CD14-positive monocyte (primary cell): ENCODE measurements at regions not wholly inside any gene's neighbourhood (a gene's known extent, or its start where the extent isn't known, plus 50 kb on each side); places are given as distances from the start of the nearest gene placed in this dataset.

Source experiments
- DNase-seq, 3 donors: peaks; one replicate each; pipeline ENCODE4 v3.0.0-alpha.2; 2011 to 2022
- H2AFZ ChIP-seq: 2 replicates; pipeline ENCODE4 v1.6.0; 2012; ENCODE audit warnings: mild to moderate bottlenecking, low read depth, low read length, inconsistent platforms; ENCODE audit not compliant: insufficient read depth, poor library complexity, severe bottlenecking
- H3K27ac ChIP-seq, 2 donors: 1 replicate in 1 of 2; 2 replicates in 1 of 2; pipeline ENCODE4 v1.5.1; 2012 to 2013; ENCODE audit warnings: low read length in 2 of 2, control low read depth in 1 of 2, inconsistent platforms in 1 of 2, low read depth in 1 of 2, mild to moderate bottlenecking in 1 of 2
- H3K27me3 ChIP-seq, 2 donors: one replicate each; pipeline versions ENCODE4 v1.6.0 to v1.6.1; 2011 to 2013; ENCODE audit warnings: low read length in 2 of 2; ENCODE audit not compliant: control insufficient read depth in 2 of 2, insufficient read depth in 2 of 2
- H3K36me3 ChIP-seq, 2 donors: replicated peaks in 1 of 2; 1 replicate in 1 of 2; 2 replicates in 1 of 2; pipeline versions ENCODE4 v1.5.1 to v1.6.1; 2012 to 2013; ENCODE audit warnings: low read length in 2 of 2, control low read depth in 1 of 2, inconsistent platforms in 1 of 2, mild to moderate bottlenecking in 1 of 2; ENCODE audit not compliant: insufficient read depth in 2 of 2, control insufficient read depth in 1 of 2
- H3K4me1 ChIP-seq, 2 donors: 1 replicate in 1 of 2; 2 replicates in 1 of 2; pipeline versions ENCODE4 v1.5.1 to v1.6.1; 2012 to 2013; ENCODE audit warnings: low read length in 2 of 2, control low read depth in 1 of 2, inconsistent platforms in 1 of 2, mild to moderate bottlenecking in 1 of 2, moderate library complexity in 1 of 2; ENCODE audit not compliant: insufficient read depth in 2 of 2, control insufficient read depth in 1 of 2
- H3K4me2 ChIP-seq: replicated peaks from 2 replicates; pipeline ENCODE3; 2012; ENCODE audit warnings: low read length, moderate library complexity, mild to moderate bottlenecking; ENCODE audit not compliant: poor library complexity, severe bottlenecking; ENCODE audit errors: extremely low read depth
- H3K4me3 ChIP-seq, 3 experiments: fragments of 200-600 bp in 1 of 3; sonication (generic) in 1 of 3; replicated peaks in 1 of 3; 1 replicate in 2 of 3; 2 replicates in 1 of 3; pipeline ENCODE4 v1.5.1; 2011 to 2013; ENCODE audit warnings: low read length in 3 of 3, mild to moderate bottlenecking in 3 of 3, control low read depth in 2 of 3, low read depth in 2 of 3, inconsistent platforms in 1 of 3, moderate library complexity in 1 of 3
- H3K79me2 ChIP-seq: 2 replicates; pipeline ENCODE4 v1.6.0; 2012; ENCODE audit warnings: mild to moderate bottlenecking, control low read depth, inconsistent platforms, low read length, moderate library complexity; ENCODE audit not compliant: insufficient read depth
- H3K9ac ChIP-seq: 2 replicates; pipeline ENCODE4 v1.6.0; 2017; ENCODE audit warnings: low read length, mild to moderate bottlenecking; ENCODE audit not compliant: insufficient read depth, poor library complexity, severe bottlenecking
- H3K9me3 ChIP-seq, 2 donors: replicated peaks in 1 of 2; 1 replicate in 1 of 2; 2 replicates in 1 of 2; pipeline versions ENCODE4 v1.5.1 to v1.6.1; 2012 to 2013; ENCODE audit warnings: low read length in 2 of 2, control low read depth in 1 of 2; ENCODE audit not compliant: control insufficient read depth in 1 of 2, insufficient read depth in 1 of 2
- H4K20me1 ChIP-seq: 2 replicates; pipeline ENCODE4 v1.6.0; 2012; ENCODE audit warnings: mild to moderate bottlenecking, low read length, control low read depth, moderate library complexity; ENCODE audit not compliant: insufficient read depth
- H3K27ac Mint-ChIP-seq, 7 donors: one replicate each; pipeline ENCODE4 v1.8.0; 2020; ENCODE audit warnings: mild to moderate bottlenecking in 7 of 7, mixed read lengths in 7 of 7, moderate library complexity in 6 of 7, inconsistent platforms in 2 of 7
- H3K27me3 Mint-ChIP-seq, 3 donors: one replicate each; pipeline ENCODE4 v1.8.0; 2021 to 2022; ENCODE audit warnings: low read depth in 3 of 3, mild to moderate bottlenecking in 3 of 3, mixed read lengths in 3 of 3, moderate library complexity in 3 of 3, inconsistent platforms in 1 of 3
- H3K36me3 Mint-ChIP-seq, 2 donors: one replicate each; pipeline ENCODE4 v1.8.0; 2020; ENCODE audit warnings: mixed read lengths in 2 of 2, inconsistent platforms in 1 of 2, mild to moderate bottlenecking in 1 of 2
- H3K4me1 Mint-ChIP-seq: one replicate; pipeline ENCODE4 v1.8.0; 2020; ENCODE audit warnings: mild to moderate bottlenecking, mixed read lengths
- H3K4me3 Mint-ChIP-seq, 2 donors: one replicate each; pipeline ENCODE4 v1.8.0; 2020; ENCODE audit warnings: mild to moderate bottlenecking in 2 of 2, mixed read lengths in 2 of 2, moderate library complexity in 1 of 2
- H3K9me3 Mint-ChIP-seq, 7 donors: one replicate each; pipeline ENCODE4 v1.8.0; 2020 to 2022; ENCODE audit warnings: mixed read lengths in 7 of 7, mild to moderate bottlenecking in 6 of 7, moderate library complexity in 6 of 7, inconsistent platforms in 2 of 7
- WGBS: methylation state at CpG from one replicate; pipeline ENCODE4 v1.1.5; 2013; ENCODE audit warnings: missing lambda C conversion rate; ENCODE audit not compliant: insufficient coverage; 5-methylcytosine and 5-hydroxymethylcytosine counted together
- intact Hi-C, 2 donors: fragments of 100-400 bp; cut with micrococcal nuclease; formaldehyde crosslinking; loops; one replicate each; pipeline versions ENCODE4 v1.15.0 to v1.15.1; 2023
- TF ChIP-seq, protein P1 (sequence below): fragments of 200-600 bp; IDR thresholded peaks from one replicate; pipeline ENCODE4 v1.8.0; 2022; ENCODE audit warnings: antibody characterized with exemption, mild to moderate bottlenecking

DNA sequence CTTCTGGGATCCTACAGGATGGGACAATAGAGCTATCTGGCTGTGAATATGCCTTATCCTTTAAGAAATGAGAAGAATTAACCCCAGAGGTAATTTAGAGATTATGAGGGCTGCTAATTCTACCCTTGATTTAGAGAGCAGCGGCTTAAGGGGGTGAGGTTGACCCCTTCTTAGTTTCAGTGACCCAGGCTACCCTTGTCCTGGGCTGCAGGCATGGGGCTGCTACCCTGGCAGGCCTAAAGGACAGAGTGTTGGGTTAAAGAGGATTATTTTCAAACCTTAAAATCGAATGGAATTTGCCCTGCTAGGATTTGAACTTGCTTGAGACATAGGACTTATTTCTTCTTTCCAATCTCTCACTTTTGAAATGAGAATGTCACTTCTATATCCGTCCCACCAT lies 1343.4 kb downstream of the HACE1 start:
- no peaks in the 10 kb centered on the region for H3K27me3 ChIP-seq
- H3K4me2 ChIP-seq: no peak overlapping the region
- no peak overlapping the region for H3K4me3 ChIP-seq
- H2AFZ ChIP-seq: no peak overlapping the region
- no peak for DNase-seq
- no peaks in the 10 kb centered on the region for H3K4me1 ChIP-seq
- WGBS: no CpG with 5 or more reads among the region's 3 CpGs
- peaks cover 0 to 5% (median 3%) of the 10 kb centered on the region in 7 donors for H3K9me3 Mint-ChIP-seq
- H3K27ac Mint-ChIP-seq: no peak overlapping the region
- no peaks in the 10 kb centered on the region for H3K4me1 Mint-ChIP-seq
- H3K27ac ChIP-seq: no peak overlapping the region
- no peaks in the 10 kb centered on the region for H4K20me1 ChIP-seq
- peaks cover 0 to 4% of the 10 kb centered on the region in 2 donors for H3K9me3 ChIP-seq
- no peaks in the 10 kb centered on the region for H3K79me2 ChIP-seq
- H3K36me3 ChIP-seq: no peaks in the 10 kb centered on the region
- no peak overlapping the region for H3K4me3 Mint-ChIP-seq
- no peaks in the 10 kb centered on the region for H3K36me3 Mint-ChIP-seq
- H3K27me3 Mint-ChIP-seq: no peaks in the 10 kb centered on the region
- H3K9ac ChIP-seq: no peak overlapping the region
- intact Hi-C loops: no loop called here
- TF ChIP-seq, protein P1, sequence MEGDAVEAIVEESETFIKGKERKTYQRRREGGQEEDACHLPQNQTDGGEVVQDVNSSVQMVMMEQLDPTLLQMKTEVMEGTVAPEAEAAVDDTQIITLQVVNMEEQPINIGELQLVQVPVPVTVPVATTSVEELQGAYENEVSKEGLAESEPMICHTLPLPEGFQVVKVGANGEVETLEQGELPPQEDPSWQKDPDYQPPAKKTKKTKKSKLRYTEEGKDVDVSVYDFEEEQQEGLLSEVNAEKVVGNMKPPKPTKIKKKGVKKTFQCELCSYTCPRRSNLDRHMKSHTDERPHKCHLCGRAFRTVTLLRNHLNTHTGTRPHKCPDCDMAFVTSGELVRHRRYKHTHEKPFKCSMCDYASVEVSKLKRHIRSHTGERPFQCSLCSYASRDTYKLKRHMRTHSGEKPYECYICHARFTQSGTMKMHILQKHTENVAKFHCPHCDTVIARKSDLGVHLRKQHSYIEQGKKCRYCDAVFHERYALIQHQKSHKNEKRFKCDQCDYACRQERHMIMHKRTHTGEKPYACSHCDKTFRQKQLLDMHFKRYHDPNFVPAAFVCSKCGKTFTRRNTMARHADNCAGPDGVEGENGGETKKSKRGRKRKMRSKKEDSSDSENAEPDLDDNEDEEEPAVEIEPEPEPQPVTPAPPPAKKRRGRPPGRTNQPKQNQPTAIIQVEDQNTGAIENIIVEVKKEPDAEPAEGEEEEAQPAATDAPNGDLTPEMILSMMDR: no peak

DNA sequence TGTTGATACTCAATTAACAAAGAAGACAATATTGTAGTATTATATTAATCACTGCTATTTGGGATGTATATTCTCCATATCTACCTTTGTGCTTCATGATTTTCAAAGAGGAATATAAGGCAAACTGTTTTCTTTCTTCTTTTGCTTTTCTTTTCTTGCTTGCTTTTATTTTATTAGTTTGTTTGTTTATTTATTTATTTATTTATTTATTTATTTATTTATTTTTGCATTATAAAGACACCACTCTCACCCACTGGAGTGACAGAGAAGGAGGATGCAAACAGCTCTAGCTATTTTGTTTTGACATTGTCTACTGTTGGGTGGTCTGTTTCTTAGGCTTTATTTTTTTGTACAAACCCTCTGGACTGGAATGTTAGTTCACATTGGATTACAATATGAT lies 1352.7 kb downstream of the HACE1 start:
- no peaks in the 10 kb centered on the region for H4K20me1 ChIP-seq
- H3K4me1 Mint-ChIP-seq: no peaks in the 10 kb centered on the region

More for the DNA sequence above, 1352.7 kb downstream of the HACE1 start:
- TF ChIP-seq, protein P1: no peak
- Histone ChIP-seq H3K27me3 (no peaks in the 10 kb centered on the region), H2AFZ (no peak overlapping the region), H3K4me3 (no peak overlapping the region), H3K36me3 (no peaks in the 10 kb centered on the region), H3K9me3 (no peaks in the 10 kb centered on the region), H3K79me2 (no peaks in the 10 kb centered on the region), H3K27ac (no peak overlapping the region), H3K4me2 (no peak overlapping the region), H3K4me1 (no peaks in the 10 kb centered on the region), H3K9ac (no peak overlapping the region)
- no peak for DNase-seq
- Mint-ChIP-seq H3K36me3 (no peaks in the 10 kb centered on the region), H3K9me3 (no peaks in the 10 kb centered on the region), H3K27ac (no peak overlapping the region), H3K4me3 (no peak overlapping the region), H3K27me3 (no peaks in the 10 kb centered on the region)
- intact Hi-C loops: no loop called here
